Breast epithelium (tissue), 3 donors: ENCODE measurements at regions not wholly inside any gene's neighbourhood (a gene's known extent, or its start where the extent isn't known, plus 50 kb on each side); places are given as distances from the start of the nearest gene placed in this dataset.

Experiments used
- POLR2AphosphoS5 ChIP-seq, 3 donors: sonication (generic); formaldehyde crosslinking; IDR thresholded peaks; one replicate each; pipeline ENCODE4 v1.6.1; 2017; ENCODE audit warnings: antibody characterized with exemption in 3 of 3
- TF ChIP-seq, protein P1 (sequence below), 3 donors: fragments of 450-650 bp; IDR thresholded peaks; one replicate each; pipeline ENCODE4 v1.5.1; 2016 to 2017; ENCODE audit warnings: antibody characterized with exemption in 3 of 3, mild to moderate bottlenecking in 3 of 3, moderate library complexity in 3 of 3

DNA sequence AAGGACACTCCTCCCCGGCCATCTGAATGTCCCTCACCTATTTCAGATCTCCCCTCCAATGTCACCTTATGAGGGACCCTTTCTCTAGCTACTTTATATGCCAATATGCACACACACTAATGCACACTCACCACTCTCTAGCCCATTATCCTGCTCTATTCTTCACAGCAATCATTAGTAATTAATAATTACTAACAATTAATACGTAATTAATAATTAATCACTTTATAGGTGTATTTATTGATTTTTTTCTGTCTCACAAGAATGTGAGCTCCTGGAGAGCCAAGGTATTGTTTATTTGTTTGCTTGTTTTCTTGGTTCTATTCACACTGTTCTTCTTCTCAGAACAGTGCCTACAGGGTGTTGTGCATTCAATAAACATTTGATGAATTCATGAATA is 385.2 kb upstream of the DUSP10 start:
- TF ChIP-seq, protein P1, sequence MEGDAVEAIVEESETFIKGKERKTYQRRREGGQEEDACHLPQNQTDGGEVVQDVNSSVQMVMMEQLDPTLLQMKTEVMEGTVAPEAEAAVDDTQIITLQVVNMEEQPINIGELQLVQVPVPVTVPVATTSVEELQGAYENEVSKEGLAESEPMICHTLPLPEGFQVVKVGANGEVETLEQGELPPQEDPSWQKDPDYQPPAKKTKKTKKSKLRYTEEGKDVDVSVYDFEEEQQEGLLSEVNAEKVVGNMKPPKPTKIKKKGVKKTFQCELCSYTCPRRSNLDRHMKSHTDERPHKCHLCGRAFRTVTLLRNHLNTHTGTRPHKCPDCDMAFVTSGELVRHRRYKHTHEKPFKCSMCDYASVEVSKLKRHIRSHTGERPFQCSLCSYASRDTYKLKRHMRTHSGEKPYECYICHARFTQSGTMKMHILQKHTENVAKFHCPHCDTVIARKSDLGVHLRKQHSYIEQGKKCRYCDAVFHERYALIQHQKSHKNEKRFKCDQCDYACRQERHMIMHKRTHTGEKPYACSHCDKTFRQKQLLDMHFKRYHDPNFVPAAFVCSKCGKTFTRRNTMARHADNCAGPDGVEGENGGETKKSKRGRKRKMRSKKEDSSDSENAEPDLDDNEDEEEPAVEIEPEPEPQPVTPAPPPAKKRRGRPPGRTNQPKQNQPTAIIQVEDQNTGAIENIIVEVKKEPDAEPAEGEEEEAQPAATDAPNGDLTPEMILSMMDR (IDR thresholded peaks at IDR 0.05): no peak
- no peak for TF ChIP-seq POLR2AphosphoS5 (IDR thresholded peaks at IDR 0.05)
